KMS-11 (cell line): ENCODE measurements at regions not wholly inside any gene's neighbourhood (a gene's known extent, or its start where the extent isn't known, plus 50 kb on each side); places are given as distances from the start of the nearest gene placed in this dataset.
A peak's percentile ranks its signal among the peaks of the same experiment; 100 is the strongest.
"Not testable (repeated sequence)": the region's sequence is repeated elsewhere in the genome, so short reads cannot be mapped to it uniquely, and the experiment has no call there.

Source experiments
- H2AFZ ChIP-seq: fragments of 200-600 bp; sonication (generic); 2 replicates; pipeline ENCODE4 v1.6.1; 2016; ENCODE audit warnings: antibody characterized with exemption, mixed run types, low read depth
- H3K27ac ChIP-seq: fragments of 200-600 bp; sonication (generic); 2 replicates; pipeline ENCODE4 v1.6.1; 2016; ENCODE audit warnings: mild to moderate bottlenecking, mixed run types
- H3K27me3 ChIP-seq: fragments of 200-600 bp; sonication (generic); 2 replicates; pipeline ENCODE4 v1.6.1; 2017; ENCODE audit warnings: mild to moderate bottlenecking, low read depth, mixed run types, moderate library complexity; ENCODE audit not compliant: insufficient read depth
- H3K36me3 ChIP-seq: fragments of 200-600 bp; sonication (generic); 2 replicates; pipeline ENCODE4 v1.6.1; 2017; ENCODE audit warnings: mild to moderate bottlenecking, mixed run types; ENCODE audit not compliant: insufficient read depth
- H3K4me1 ChIP-seq: fragments of 200-600 bp; sonication (generic); 2 replicates; pipeline ENCODE4 v1.6.1; 2016; ENCODE audit warnings: mild to moderate bottlenecking, low read depth, mixed run types; ENCODE audit not compliant: poor library complexity, severe bottlenecking
- H3K4me2 ChIP-seq: fragments of 200-600 bp; sonication (generic); 2 replicates; pipeline ENCODE4 v1.7.0; 2016; ENCODE audit warnings: mild to moderate bottlenecking, mixed run types
- H3K4me3 ChIP-seq: fragments of 200-600 bp; sonication (generic); IDR thresholded peaks from 2 replicates; pipeline ENCODE4 v1.6.1; 2017; ENCODE audit warnings: low read depth, low read length, mixed read lengths; ENCODE audit not compliant: insufficient read depth
- H3K79me2 ChIP-seq: fragments of 200-600 bp; sonication (generic); 2 replicates; pipeline ENCODE4 v1.6.1; 2016; ENCODE audit warnings: low read depth, mixed run types; ENCODE audit not compliant: insufficient read depth
- H3K9ac ChIP-seq: fragments of 200-600 bp; sonication (generic); 2 replicates; pipeline ENCODE4 v1.6.1; 2016; ENCODE audit warnings: mild to moderate bottlenecking, mixed run types
- H4K20me1 ChIP-seq: fragments of 200-600 bp; sonication (generic); 2 replicates; pipeline ENCODE4 v1.6.1; 2016; ENCODE audit warnings: mild to moderate bottlenecking, mixed run types; ENCODE audit not compliant: insufficient read depth
- CTCF ChIP-seq: fragments of 200-600 bp; sonication (generic); conservative IDR thresholded peaks from 2 replicates; pipeline ENCODE4 v1.6.1; 2017; ENCODE audit warnings: low read depth, mild to moderate bottlenecking, antibody characterized with exemption, low read length, moderate library complexity, mixed read lengths

DNA sequence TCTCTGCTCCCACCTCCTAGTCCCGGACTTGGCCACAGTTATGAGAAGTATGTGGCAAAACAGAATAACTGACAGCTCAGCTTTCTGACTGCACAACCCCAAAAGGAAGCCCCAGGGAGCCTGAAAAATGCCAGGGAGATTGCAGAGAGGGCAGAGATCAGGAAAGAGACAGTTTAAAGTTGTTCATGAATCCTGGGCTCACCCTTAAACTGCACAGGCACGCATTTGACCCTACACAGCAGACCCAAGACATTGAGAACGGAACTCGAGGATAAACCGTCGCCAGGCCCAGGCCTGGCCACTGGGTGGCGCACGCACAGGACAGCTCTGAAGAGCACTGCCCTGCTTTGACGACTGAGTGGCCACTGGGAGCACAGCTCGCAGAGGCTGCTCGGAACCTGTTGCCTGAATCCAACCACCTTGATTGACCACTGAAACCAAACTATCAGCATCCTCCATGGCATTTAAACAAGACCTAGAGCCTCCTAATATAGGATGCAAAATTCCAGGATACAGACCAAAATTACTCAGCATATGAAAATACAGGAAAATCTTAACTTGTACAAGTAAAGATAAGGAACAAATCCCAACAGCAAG, 114.0 kb downstream of the C16orf95 start:
- Histone ChIP-seq H3K9ac (no peak overlapping the region), H3K4me2 (no peak overlapping the region), H3K79me2 (no peaks in the 10 kb centered on the region), H4K20me1 (no peaks in the 10 kb centered on the region), H3K4me3 (no peak overlapping the region), H2AFZ (no peak overlapping the region), H3K4me1 (no peaks in the 10 kb centered on the region), H3K27me3 (peaks cover 5% of the 10 kb centered on the region; the same call in 1 of the 2 replicates), H3K27ac (no peak overlapping the region), H3K36me3 (no peaks in the 10 kb centered on the region)
- TF ChIP-seq CTCF, result peak; percentile 75

GRCh38 chr16:87206646-87207451, 110.3 kb downstream of the C16orf95 start:
- Histone ChIP-seq H3K36me3 (no peaks in the 10 kb centered on the region), H3K9ac (no peak overlapping the region), H4K20me1 (no peaks in the 10 kb centered on the region), H2AFZ (no peak overlapping the region), H3K27me3 (no peaks in the 10 kb centered on the region; the same call in 1 of the 2 replicates), H3K79me2 (no peaks in the 10 kb centered on the region), H3K4me2 (no peak overlapping the region), H3K4me3 (no peak overlapping the region), H3K4me1 (no peaks in the 10 kb centered on the region), H3K27ac (no peak overlapping the region)
- no peak for TF ChIP-seq CTCF

DNA sequence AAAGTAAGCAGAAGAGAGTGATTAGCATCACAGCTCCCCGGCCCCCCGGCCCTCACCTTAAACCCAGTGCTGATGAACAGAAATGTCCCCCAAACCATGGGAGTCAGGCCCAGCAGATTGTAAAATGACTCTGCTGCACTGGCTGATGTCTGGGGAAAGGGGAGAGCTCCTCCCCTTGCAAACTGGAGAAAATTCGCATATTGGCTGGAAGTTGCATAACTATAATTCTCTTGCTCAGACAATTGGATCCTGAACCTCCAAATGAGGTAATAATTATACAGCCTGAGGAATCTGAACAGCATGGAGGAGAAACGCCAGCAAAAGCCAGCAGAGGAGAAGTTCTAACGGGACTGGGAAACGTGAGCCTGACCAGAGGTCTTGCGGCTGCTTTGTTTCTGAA, 109.7 kb downstream of the C16orf95 start:
- H3K4me2 ChIP-seq, result no peak overlapping the region
- H3K9ac ChIP-seq, result no peak overlapping the region
- no peak overlapping the region for H3K27ac ChIP-seq

GRCh38 chr16:87207965-87208364, 109.2 kb downstream of the C16orf95 start:
- no peaks in the 10 kb centered on the region; the same call in 1 of the 2 replicates for H3K27me3 ChIP-seq
- H4K20me1 ChIP-seq, result no peaks in the 10 kb centered on the region
- TF ChIP-seq CTCF, result no peak
- H3K36me3 ChIP-seq, result no peaks in the 10 kb centered on the region
- H3K9ac ChIP-seq, result no peak overlapping the region
- H3K4me3 ChIP-seq, result no peak overlapping the region
- H3K79me2 ChIP-seq, result no peaks in the 10 kb centered on the region
- H3K4me1 ChIP-seq, result no peaks in the 10 kb centered on the region
- H3K4me2 ChIP-seq, result no peak overlapping the region
- no peak overlapping the region for H2AFZ ChIP-seq
- no peak overlapping the region for H3K27ac ChIP-seq

More for the DNA sequence above, 109.7 kb downstream of the C16orf95 start:
- no peak overlapping the region for H2AFZ ChIP-seq
- no peak overlapping the region for H3K4me3 ChIP-seq
- no peaks in the 10 kb centered on the region for H3K36me3 ChIP-seq
- H3K79me2 ChIP-seq, result no peaks in the 10 kb centered on the region
- TF ChIP-seq CTCF, result no peak
- no peaks in the 10 kb centered on the region for H4K20me1 ChIP-seq
- H3K4me1 ChIP-seq, result no peaks in the 10 kb centered on the region
- H3K27me3 ChIP-seq, result no peaks in the 10 kb centered on the region; the same call in 1 of the 2 replicates

- not testable (repeated sequence) for H3K27me3 ChIP-seq, H3K79me2 ChIP-seq, H3K9ac ChIP-seq, H4K20me1 ChIP-seq, H2AFZ ChIP-seq, H3K4me3 ChIP-seq, H3K4me1 ChIP-seq, H3K36me3 ChIP-seq, H3K27ac ChIP-seq, H3K4me2 ChIP-seq
These were observed 108.2 kb downstream of the C16orf95 start for GRCh38 chr16:87208968-87209367.
